ENCODE measurements at regions not wholly inside any gene's neighbourhood (a gene's known extent, or its start where the extent isn't known, plus 50 kb on each side); places are given as distances from the start of the nearest gene placed in this dataset.
"Not testable (repeated sequence)": the region's sequence is repeated elsewhere in the genome, so short reads cannot be mapped to it uniquely, and the experiment has no call there.

- H3K27ac ChIP-seq (ENCODE audit: low read length, poor library complexity, severe bottlenecking): no peak overlapping the region
- no peak overlapping the region for H2BK5ac ChIP-seq (ENCODE audit: low read depth, low read length, poor library complexity, severe bottlenecking)
- no peak overlapping the region for H3K4me2 ChIP-seq (ENCODE audit: low read length, poor library complexity, severe bottlenecking)
- no peak overlapping the region for H3K18ac ChIP-seq (ENCODE audit: low read depth in 1 of 2, low read length in 2 of 2)
- H3K9me3 ChIP-seq (ENCODE audit: control insufficient read depth, low read length): no peaks in the 10 kb centered on the region
- H2BK15ac ChIP-seq (ENCODE audit: low read depth, poor library complexity, severe bottlenecking): no peak overlapping the region
- no peak overlapping the region for H3K4ac ChIP-seq (ENCODE audit: low read depth in 1 of 2, low read length in 2 of 2)
- H3K79me1 ChIP-seq (replicated peaks; ENCODE audit: low read length, poor library complexity, severe bottlenecking): no peaks in the 10 kb centered on the region
- H3K9ac ChIP-seq (ENCODE audit: low read length): no peak overlapping the region
- H3K4me3 ChIP-seq (ENCODE audit: insufficient read depth in 1 of 2, low read depth in 1 of 2, low read length in 2 of 2): no peak overlapping the region
- H2BK120ac ChIP-seq (ENCODE audit: low read depth, low read length): no peak overlapping the region
- H4K8ac ChIP-seq (ENCODE audit: low read length): no peak overlapping the region
- H3K14ac ChIP-seq (ENCODE audit: low read length in 2 of 2): no peak overlapping the region
- DNase-seq: no peak
- H2AFZ ChIP-seq (ENCODE audit: low read depth, low read length): no peak overlapping the region
- H2AK5ac ChIP-seq (ENCODE audit: low read length, severe bottlenecking): no peak overlapping the region
- no peak overlapping the region for H4K91ac ChIP-seq (ENCODE audit: low read length)
- 67% methylated on average over 3 of the region's 4 CpGs for WGBS
- no peak overlapping the region for H2BK12ac ChIP-seq (ENCODE audit: low read length in 2 of 2)
- H3K36me3 ChIP-seq (ENCODE audit: control insufficient read depth in 1 of 2, insufficient read depth in 2 of 2, low read depth in 1 of 2, low read length in 2 of 2): no peaks in the 10 kb centered on the region
- no peak overlapping the region for H3K23ac ChIP-seq (ENCODE audit: low read length in 2 of 2)
- no peaks in the 10 kb centered on the region for H3K27me3 ChIP-seq (ENCODE audit: control insufficient read depth in 1 of 2, insufficient read depth in 1 of 2, low read length in 2 of 2)
- H3K4me1 ChIP-seq (ENCODE audit: control insufficient read depth, insufficient read depth, low read depth, low read length): no peaks in the 10 kb centered on the region
Observed at GRCh38 chr3:164791263-164791662, 287.0 kb downstream of the SI start.

- H3K9ac ChIP-seq (ENCODE audit: low read length); H2AK5ac ChIP-seq (ENCODE audit: low read length, severe bottlenecking); H4K8ac ChIP-seq (ENCODE audit: low read length); H3K4me1 ChIP-seq (ENCODE audit: control insufficient read depth, insufficient read depth, low read depth, low read length); H2BK12ac ChIP-seq (ENCODE audit: low read length in 2 of 2); H2AFZ ChIP-seq (ENCODE audit: low read depth, low read length); H2BK5ac ChIP-seq (ENCODE audit: low read depth, low read length, poor library complexity, severe bottlenecking); H3K27ac ChIP-seq (ENCODE audit: low read length, poor library complexity, severe bottlenecking); H3K27me3 ChIP-seq (ENCODE audit: control insufficient read depth in 1 of 2, insufficient read depth in 1 of 2, low read length in 2 of 2); H3K9me3 ChIP-seq (ENCODE audit: control insufficient read depth, low read length); H3K14ac ChIP-seq (ENCODE audit: low read length in 2 of 2); DNase-seq; H3K4me2 ChIP-seq (ENCODE audit: low read length, poor library complexity, severe bottlenecking); H3K79me1 ChIP-seq (replicated peaks; ENCODE audit: low read length, poor library complexity, severe bottlenecking); H3K36me3 ChIP-seq (ENCODE audit: control insufficient read depth in 1 of 2, insufficient read depth in 2 of 2, low read depth in 1 of 2, low read length in 2 of 2); H3K4me3 ChIP-seq (ENCODE audit: insufficient read depth in 1 of 2, low read depth in 1 of 2, low read length in 2 of 2); H3K23ac ChIP-seq (ENCODE audit: low read length in 2 of 2); H2BK120ac ChIP-seq (ENCODE audit: low read depth, low read length); H2BK15ac ChIP-seq (ENCODE audit: low read depth, poor library complexity, severe bottlenecking); H3K18ac ChIP-seq (ENCODE audit: low read depth in 1 of 2, low read length in 2 of 2); H4K91ac ChIP-seq (ENCODE audit: low read length); H3K4ac ChIP-seq (ENCODE audit: low read depth in 1 of 2, low read length in 2 of 2): not testable (repeated sequence)
- 95% methylated on average over 16 of the region's 21 CpGs for WGBS
Observed at GRCh38 chr3:164784407-164784806, 293.9 kb downstream of the SI start.

- Histone ChIP-seq H3K4me2 (ENCODE audit: low read length, poor library complexity, severe bottlenecking) (no peak overlapping the region), H3K4me3 (ENCODE audit: insufficient read depth in 1 of 2, low read depth in 1 of 2, low read length in 2 of 2) (no peak overlapping the region), H2AK5ac (ENCODE audit: low read length, severe bottlenecking) (no peak overlapping the region), H2BK15ac (ENCODE audit: low read depth, poor library complexity, severe bottlenecking) (no peak overlapping the region), H2BK12ac (ENCODE audit: low read length in 2 of 2) (no peak overlapping the region), H3K9ac (ENCODE audit: low read length) (no peak overlapping the region), H2BK120ac (ENCODE audit: low read depth, low read length) (no peak overlapping the region), H3K18ac (ENCODE audit: low read depth in 1 of 2, low read length in 2 of 2) (no peak overlapping the region), H2AFZ (ENCODE audit: low read depth, low read length) (no peak overlapping the region), H2BK5ac (ENCODE audit: low read depth, low read length, poor library complexity, severe bottlenecking) (no peak overlapping the region), H3K27ac (ENCODE audit: low read length, poor library complexity, severe bottlenecking) (no peak overlapping the region), H4K8ac (ENCODE audit: low read length) (no peak overlapping the region), H3K23ac (ENCODE audit: low read length in 2 of 2) (no peak overlapping the region), H3K9me3 (ENCODE audit: control insufficient read depth, low read length) (peaks cover 2% of the 10 kb centered on the region), H3K79me1 (replicated peaks; ENCODE audit: low read length, poor library complexity, severe bottlenecking) (no peaks in the 10 kb centered on the region), H3K36me3 (ENCODE audit: control insufficient read depth in 1 of 2, insufficient read depth in 2 of 2, low read depth in 1 of 2, low read length in 2 of 2) (no peaks in the 10 kb centered on the region), H3K4me1 (ENCODE audit: control insufficient read depth, insufficient read depth, low read depth, low read length) (no peaks in the 10 kb centered on the region), H3K14ac (ENCODE audit: low read length in 2 of 2) (no peak overlapping the region), H4K91ac (ENCODE audit: low read length) (no peak overlapping the region), H3K27me3 (ENCODE audit: control insufficient read depth in 1 of 2, insufficient read depth in 1 of 2, low read length in 2 of 2) (no peaks in the 10 kb centered on the region), H3K4ac (ENCODE audit: low read depth in 1 of 2, low read length in 2 of 2) (no peak overlapping the region)
- no peak for DNase-seq
Observed at GRCh38 chr3:164781755-164782154, 296.5 kb downstream of the SI start.

- no peaks in the 10 kb centered on the region for H3K27me3 ChIP-seq (ENCODE audit: control insufficient read depth in 1 of 2, insufficient read depth in 1 of 2, low read length in 2 of 2)
- no peak overlapping the region for H3K4ac ChIP-seq (ENCODE audit: low read depth in 1 of 2, low read length in 2 of 2)
- no peak overlapping the region for H3K4me3 ChIP-seq (ENCODE audit: insufficient read depth in 1 of 2, low read depth in 1 of 2, low read length in 2 of 2)
- H2AK5ac ChIP-seq (ENCODE audit: low read length, severe bottlenecking): no peak overlapping the region
- H3K4me1 ChIP-seq (ENCODE audit: control insufficient read depth, insufficient read depth, low read depth, low read length): no peaks in the 10 kb centered on the region
- peaks cover 2% of the 10 kb centered on the region for H3K9me3 ChIP-seq (ENCODE audit: control insufficient read depth, low read length)
- H3K18ac ChIP-seq (ENCODE audit: low read depth in 1 of 2, low read length in 2 of 2): no peak overlapping the region
- H4K91ac ChIP-seq (ENCODE audit: low read length): no peak overlapping the region
- H2BK120ac ChIP-seq (ENCODE audit: low read depth, low read length): no peak overlapping the region
- no peak overlapping the region for H2BK12ac ChIP-seq (ENCODE audit: low read length in 2 of 2)
- no peak overlapping the region for H3K4me2 ChIP-seq (ENCODE audit: low read length, poor library complexity, severe bottlenecking)
- H2BK5ac ChIP-seq (ENCODE audit: low read depth, low read length, poor library complexity, severe bottlenecking): no peak overlapping the region
- H4K8ac ChIP-seq (ENCODE audit: low read length): no peak overlapping the region
- no peak overlapping the region for H3K14ac ChIP-seq (ENCODE audit: low read length in 2 of 2)
- no peak overlapping the region for H3K23ac ChIP-seq (ENCODE audit: low read length in 2 of 2)
- no peak overlapping the region for H2AFZ ChIP-seq (ENCODE audit: low read depth, low read length)
- H3K9ac ChIP-seq (ENCODE audit: low read length): no peak overlapping the region
- no peaks in the 10 kb centered on the region for H3K36me3 ChIP-seq (ENCODE audit: control insufficient read depth in 1 of 2, insufficient read depth in 2 of 2, low read depth in 1 of 2, low read length in 2 of 2)
- H2BK15ac ChIP-seq (ENCODE audit: low read depth, poor library complexity, severe bottlenecking): no peak overlapping the region
- H3K27ac ChIP-seq (ENCODE audit: low read length, poor library complexity, severe bottlenecking): no peak overlapping the region
- 11% methylated on average over 3 of the region's 4 CpGs for WGBS
- peak; percentile 34 for DNase-seq
- H3K79me1 ChIP-seq (replicated peaks; ENCODE audit: low read length, poor library complexity, severe bottlenecking): no peaks in the 10 kb centered on the region
Observed at GRCh38 chr3:164779816-164780215, 298.5 kb downstream of the SI start.

All from mesenchymal stem cell (in vitro differentiated cells and primary cell).